ENCODE measurements at regions not wholly inside any gene's neighbourhood (a gene's known extent, or its start where the extent isn't known, plus 50 kb on each side); places are given as distances from the start of the nearest gene placed in this dataset.
"Not testable (repeated sequence)": the region's sequence is repeated elsewhere in the genome, so short reads cannot be mapped to it uniquely, and the experiment has no call there.

DNA sequence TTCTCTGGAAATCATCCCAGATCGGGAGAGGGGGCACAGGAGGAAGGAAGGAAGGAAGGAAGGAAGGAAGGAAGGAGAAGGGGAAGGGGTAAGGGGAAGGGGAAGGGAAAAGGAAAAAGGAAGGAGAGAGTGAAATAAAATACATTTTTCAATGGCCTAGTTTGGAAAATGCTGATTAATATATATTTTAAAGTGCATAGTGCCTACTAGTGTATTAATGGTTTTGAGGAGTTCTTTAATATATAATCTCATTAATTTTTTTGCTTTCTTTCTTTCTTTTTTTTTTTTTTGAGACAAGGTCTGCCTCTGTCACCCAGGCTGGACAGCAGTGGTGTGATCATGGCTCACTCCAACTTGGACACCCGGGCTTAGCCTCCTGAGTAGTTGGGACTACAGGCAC is 107.8 kb upstream of the FOLH1 start:
- TF ChIP-seq CTCF (conservative IDR thresholded peaks at IDR 0.05; ENCODE audit: low read depth, low read length) = no peak
- no peak for DNase-seq (ENCODE audit: low read depth)
- H3K4me3 ChIP-seq (ENCODE audit: low read depth, low read length) = no peak overlapping the region

DNA sequence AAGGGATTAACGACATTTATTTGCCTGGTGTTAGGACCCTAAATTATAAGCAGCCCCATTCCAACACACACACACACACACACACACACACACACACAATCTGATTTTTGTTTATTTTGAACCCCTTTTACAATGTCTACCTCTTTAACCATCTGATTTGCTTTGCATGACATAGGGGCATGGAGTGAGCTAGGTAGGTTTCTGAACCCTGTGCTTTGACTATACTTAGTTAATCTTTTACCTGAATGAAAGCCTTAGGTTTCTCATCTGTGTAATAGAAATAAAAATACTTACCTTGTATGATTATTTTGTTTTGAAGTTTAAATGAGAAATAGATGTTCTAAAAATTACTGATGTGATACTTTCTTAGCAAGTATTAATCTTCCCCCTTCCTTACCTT is 94.7 kb upstream of the FOLH1 start:
- DNase-seq (ENCODE audit: low read depth) = no peak
- H3K4me3 ChIP-seq (ENCODE audit: low read depth, low read length) = no peak overlapping the region
- TF ChIP-seq CTCF (conservative IDR thresholded peaks at IDR 0.05; ENCODE audit: low read depth, low read length) = no peak

DNA sequence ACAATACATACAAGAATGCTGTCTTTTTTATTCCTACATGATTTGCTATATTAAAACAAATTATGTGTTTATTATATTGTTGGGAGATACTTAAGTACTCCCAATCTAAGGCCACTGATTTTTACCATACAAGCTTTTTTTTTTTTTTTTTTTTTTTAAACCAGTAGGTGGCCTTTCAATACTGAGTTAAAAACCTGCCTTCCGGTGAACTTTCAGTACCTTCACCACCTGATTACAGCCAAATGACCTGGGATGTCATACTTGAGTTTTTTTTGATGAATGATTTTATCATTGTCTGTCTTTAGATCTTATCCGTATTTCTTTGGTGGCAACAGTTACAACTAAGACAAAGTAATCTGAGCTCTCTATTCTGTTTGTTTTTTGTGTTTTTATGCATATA is 94.0 kb upstream of the FOLH1 start:
- no peak overlapping the region for H3K4me3 ChIP-seq (ENCODE audit: low read depth, low read length)
- no peak for TF ChIP-seq CTCF (conservative IDR thresholded peaks at IDR 0.05; ENCODE audit: low read depth, low read length)
- no peak for DNase-seq (ENCODE audit: low read depth)

DNA sequence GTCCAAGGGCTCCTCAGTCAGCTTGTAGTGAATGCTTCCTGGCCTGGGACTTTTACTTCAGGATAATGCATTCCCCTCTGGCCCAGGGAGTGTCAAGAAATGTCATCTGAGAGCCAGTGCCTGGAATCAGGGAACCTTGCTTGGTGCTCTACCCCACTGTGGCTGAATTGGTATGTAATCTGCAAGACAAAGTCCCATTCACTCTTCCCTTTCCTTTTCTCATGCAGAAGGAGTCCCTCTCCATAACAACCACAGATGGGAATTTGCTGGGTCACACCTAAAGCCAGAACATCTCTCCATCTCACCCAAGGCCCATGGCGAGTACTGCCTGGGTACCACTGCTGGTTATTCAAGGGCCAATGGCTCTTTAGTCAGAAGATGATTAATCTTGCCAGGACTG is 89.6 kb upstream of the FOLH1 start:
- not testable (repeated sequence) for H3K4me3 ChIP-seq (ENCODE audit: low read depth, low read length); DNase-seq (ENCODE audit: low read depth)

- not testable (repeated sequence) for DNase-seq (ENCODE audit: low read depth); H3K4me3 ChIP-seq (ENCODE audit: low read depth, low read length)
These were observed 75.5 kb upstream of the FOLH1 start for GRCh38 chr11:49283911-49284310.

DNA sequence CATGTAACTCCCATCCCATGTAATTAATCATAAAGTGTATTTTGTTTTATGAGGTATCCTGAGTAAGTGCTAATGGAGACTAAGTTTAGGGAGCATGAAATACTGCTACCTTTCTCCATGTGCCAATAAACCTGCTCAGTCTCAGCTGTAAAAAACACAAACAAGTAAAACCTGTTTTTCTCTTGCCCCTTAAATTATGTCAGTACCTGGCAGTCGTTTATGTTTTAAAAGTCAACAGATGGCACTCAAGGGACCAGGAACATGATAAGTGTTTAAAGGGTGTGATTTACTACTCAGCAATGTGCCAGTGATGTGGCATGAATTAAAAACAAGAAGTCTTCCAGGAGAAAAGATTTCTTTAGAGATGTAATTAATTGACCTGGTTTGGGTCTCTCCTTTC is 74.9 kb upstream of the FOLH1 start:
- not testable (repeated sequence) for H3K4me3 ChIP-seq (ENCODE audit: low read depth, low read length); DNase-seq (ENCODE audit: low read depth)

GRCh38 chr11:49282125-49282524 is 73.7 kb upstream of the FOLH1 start:
- not testable (repeated sequence) for H3K4me3 ChIP-seq (ENCODE audit: low read depth, low read length); DNase-seq (ENCODE audit: low read depth)

- not testable (repeated sequence) for DNase-seq (ENCODE audit: low read depth); H3K4me3 ChIP-seq (ENCODE audit: low read depth, low read length)
These were observed 69.5 kb upstream of the FOLH1 start for GRCh38 chr11:49277951-49278350.
